Brain microvascular endothelial cell (primary cell): ENCODE measurements at regions not wholly inside any gene's neighbourhood (a gene's known extent, or its start where the extent isn't known, plus 50 kb on each side); places are given as distances from the start of the nearest gene placed in this dataset.

Experiments used
- DNase-seq: peaks from one replicate; pipeline ENCODE4 v3.0.0-alpha.2; 2020
- H3K27ac ChIP-seq: fragments of 250-450 bp; sonication (Bioruptor Pico); 2 replicates; pipeline ENCODE4 v1.5.1; 2020; ENCODE audit warnings: mild to moderate bottlenecking, moderate library complexity
- H3K27me3 ChIP-seq: fragments of 250-450 bp; sonication (Bioruptor Pico); replicated peaks from 2 replicates; pipeline ENCODE4 v1.5.1; 2020; ENCODE audit warnings: mild to moderate bottlenecking
- H3K36me3 ChIP-seq: fragments of 250-450 bp; sonication (Bioruptor Pico); replicated peaks from 2 replicates; pipeline ENCODE4 v1.5.1; 2020; ENCODE audit warnings: mild to moderate bottlenecking
- H3K4me3 ChIP-seq: 2 replicates; pipeline ENCODE4 v1.5.1; 2011; ENCODE audit warnings: low read depth, mild to moderate bottlenecking, control low read depth, low read length, moderate library complexity
- CTCF ChIP-seq: IDR thresholded peaks from 2 replicates; pipeline ENCODE4 v1.5.1; 2011; ENCODE audit warnings: low read depth, mild to moderate bottlenecking, moderate library complexity, low read length, control low read depth, inconsistent platforms; ENCODE audit errors: missing control alignments
- in situ Hi-C: cut with HindIII; loops from 2 replicates; pipeline ENCODE4 v1.10.0; 2017; ENCODE audit warnings: low sequenced_read_pairs, low pct_ligation_motif_present

DNA sequence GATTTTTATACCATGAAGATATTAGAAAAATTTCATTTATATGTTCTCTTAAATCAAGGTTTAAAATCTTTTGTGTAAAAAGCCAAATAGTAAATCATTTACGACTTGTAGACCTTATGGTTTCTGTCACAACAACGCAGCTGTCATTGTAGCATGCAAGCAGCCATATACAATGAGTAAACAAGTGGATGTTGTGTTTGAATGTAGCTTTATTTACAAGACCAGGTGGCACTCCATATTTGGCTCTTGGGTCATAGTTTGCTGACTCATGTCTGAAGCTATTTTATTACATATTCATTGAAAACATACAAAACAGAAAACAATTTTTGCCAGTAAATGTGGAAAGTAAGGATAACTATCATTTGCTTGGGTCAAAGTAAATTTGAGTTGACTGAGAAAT, 930.8 kb downstream of the SLITRK5 start:
- H3K4me3 ChIP-seq = no peak overlapping the region
- no peak for TF ChIP-seq CTCF
- in situ Hi-C loops = no loop called here
- DNase-seq = no peak
- H3K36me3 ChIP-seq = no peaks in the 10 kb centered on the region
- no peaks in the 10 kb centered on the region for H3K27me3 ChIP-seq
- H3K27ac ChIP-seq = no peak overlapping the region

DNA sequence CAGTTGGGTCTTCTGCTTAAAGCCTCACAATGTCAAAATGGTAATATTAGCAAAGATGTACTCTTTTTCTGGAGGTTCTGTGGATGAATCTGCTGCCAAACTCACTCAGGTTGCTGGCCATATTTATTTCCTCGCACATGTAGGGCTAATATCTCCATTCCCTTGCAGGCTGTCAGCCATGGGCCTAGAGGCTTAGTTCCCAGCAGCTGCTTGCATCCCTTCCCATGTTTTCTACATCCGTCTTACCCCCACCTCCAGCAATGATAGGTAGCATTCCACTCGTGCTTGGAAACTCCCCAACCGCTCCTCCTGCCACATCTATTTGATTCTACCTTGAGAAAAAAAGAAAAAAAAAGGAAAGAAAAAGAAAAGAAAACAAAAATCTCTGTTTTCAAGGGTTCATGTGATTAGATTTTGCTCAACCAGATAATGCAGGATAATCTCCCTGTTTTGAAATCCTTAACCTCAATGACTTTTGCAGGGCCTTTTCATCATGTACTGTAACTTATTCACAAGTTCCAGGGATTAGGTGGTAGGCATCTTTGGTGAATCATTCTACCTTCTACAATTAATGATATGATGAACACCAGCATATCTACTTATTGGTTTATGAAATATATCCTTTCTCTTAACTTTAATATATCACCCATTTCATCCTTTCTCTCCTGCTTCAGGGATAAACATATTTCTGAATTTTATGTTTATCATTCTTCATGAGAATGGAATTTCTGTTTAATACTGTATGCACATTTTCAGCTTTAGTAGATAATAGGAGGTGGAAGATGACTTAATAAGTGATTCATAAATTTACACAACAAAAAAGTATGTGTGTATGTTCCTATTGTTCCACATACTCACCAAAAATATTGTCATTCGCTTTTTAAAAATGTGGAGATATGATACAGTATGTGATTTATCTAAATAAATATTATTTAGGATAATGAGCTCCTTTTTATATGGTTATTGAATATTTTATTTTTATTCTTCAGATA, 931.9 kb downstream of the SLITRK5 start:
- Histone ChIP-seq H3K4me3 (no peak overlapping the region), H3K27ac (no peak overlapping the region), H3K27me3 (no peaks in the 10 kb centered on the region), H3K36me3 (no peaks in the 10 kb centered on the region)
- TF ChIP-seq CTCF = no peak
- in situ Hi-C loops = no loop called here
- DNase-seq = no peak

GRCh38 chr13:88617176-88617575, 946.0 kb downstream of the SLITRK5 start:
- Histone ChIP-seq H3K4me3 (no peak overlapping the region), H3K36me3 (no peaks in the 10 kb centered on the region), H3K27ac (no peak overlapping the region), H3K27me3 (no peaks in the 10 kb centered on the region)
- no peak for TF ChIP-seq CTCF
- DNase-seq = no peak
- in situ Hi-C loops = no loop called here

GRCh38 chr13:88622362-88622973, 951.3 kb downstream of the SLITRK5 start:
- no peaks in the 10 kb centered on the region for H3K27me3 ChIP-seq
- TF ChIP-seq CTCF = no peak
- no peak overlapping the region for H3K27ac ChIP-seq
- H3K36me3 ChIP-seq = no peaks in the 10 kb centered on the region
- in situ Hi-C loops = no loop called here
- no peak for DNase-seq
- no peak overlapping the region for H3K4me3 ChIP-seq

- in situ Hi-C loops = no loop called here
- TF ChIP-seq CTCF = no peak
- no peak for DNase-seq
- no peaks in the 10 kb centered on the region for H3K36me3 ChIP-seq
- H3K27me3 ChIP-seq = no peaks in the 10 kb centered on the region
- no peak overlapping the region for H3K4me3 ChIP-seq
- H3K27ac ChIP-seq = no peak overlapping the region
Observed at GRCh38 chr13:88623150-88623549, 952.0 kb downstream of the SLITRK5 start.
